Cerebellar cortex (tissue), 1 donor: ENCODE measurements at regions not wholly inside any gene's neighbourhood (a gene's known extent, or its start where the extent isn't known, plus 50 kb on each side); places are given as distances from the start of the nearest gene placed in this dataset.
"Not testable (repeated sequence)": the region's sequence is repeated elsewhere in the genome, so short reads cannot be mapped to it uniquely, and the experiment has no call there.

Experiments used
- DNase-seq: peaks from one replicate; pipeline ENCODE4 v3.0.0-alpha.2; 2015; ENCODE audit warnings: low spot score

- no peak for DNase-seq
Measured at GRCh38 chr9:34793428-34793827, 83.5 kb upstream of the CCL21 start.

- no peak for DNase-seq
Measured at GRCh38 chr9:34783951-34784487, 74.1 kb upstream of the CCL21 start.

- no peak for DNase-seq
Measured at GRCh38 chr9:34782372-34782771, 72.4 kb upstream of the CCL21 start.

GRCh38 chr9:34777666-34778065 lies 67.7 kb upstream of the CCL21 start:
- no peak for DNase-seq

GRCh38 chr9:34773955-34774354 lies 64.0 kb upstream of the CCL21 start:
- DNase-seq = no peak

GRCh38 chr9:34773306-34773910 lies 63.5 kb upstream of the CCL21 start:
- no peak for DNase-seq

GRCh38 chr9:34771007-34771406 lies 61.1 kb upstream of the CCL21 start:
- DNase-seq = no peak

GRCh38 chr9:34767087-34767486 lies 57.2 kb upstream of the CCL21 start:
- DNase-seq = not testable (repeated sequence)

GRCh38 chr9:34760196-34761040 lies 50.5 kb upstream of the CCL21 start:
- peak; percentile 12 for DNase-seq
